ENCODE measurements at regions not wholly inside any gene's neighbourhood (a gene's known extent, or its start where the extent isn't known, plus 50 kb on each side); places are given as distances from the start of the nearest gene placed in this dataset.
"Not testable (repeated sequence)": the region's sequence is repeated elsewhere in the genome, so short reads cannot be mapped to it uniquely, and the experiment has no call there.

GRCh38 chr4:62512271-62512670, 1312.1 kb downstream of the ADGRL3 start:
- no peak for DNase-seq

- no peak for DNase-seq
These were observed 1310.1 kb downstream of the ADGRL3 start for GRCh38 chr4:62510228-62510627.

DNA sequence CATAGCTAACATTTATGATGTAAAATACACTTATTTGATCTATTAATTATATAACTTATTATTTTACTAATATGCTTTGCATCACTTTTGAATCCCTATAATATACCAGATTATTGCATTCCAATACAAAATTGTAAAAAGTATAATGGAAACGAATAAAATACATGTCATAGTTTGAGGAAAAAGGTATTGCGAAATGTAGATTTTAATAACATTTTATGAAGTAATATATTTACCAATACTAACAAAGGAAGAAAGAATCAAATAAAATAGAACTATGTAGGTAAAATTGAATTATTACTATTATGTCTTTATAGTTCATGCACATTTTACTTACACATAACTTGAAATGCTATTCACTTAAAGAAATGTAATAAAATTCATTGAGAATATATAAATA, 1300.2 kb downstream of the ADGRL3 start:
- DNase-seq: no peak

- no peak for DNase-seq
These were observed 1294.9 kb downstream of the ADGRL3 start for GRCh38 chr4:62495032-62495431.

- not testable (repeated sequence) for DNase-seq
These were observed 1291.6 kb downstream of the ADGRL3 start for GRCh38 chr4:62491756-62492155.

DNA sequence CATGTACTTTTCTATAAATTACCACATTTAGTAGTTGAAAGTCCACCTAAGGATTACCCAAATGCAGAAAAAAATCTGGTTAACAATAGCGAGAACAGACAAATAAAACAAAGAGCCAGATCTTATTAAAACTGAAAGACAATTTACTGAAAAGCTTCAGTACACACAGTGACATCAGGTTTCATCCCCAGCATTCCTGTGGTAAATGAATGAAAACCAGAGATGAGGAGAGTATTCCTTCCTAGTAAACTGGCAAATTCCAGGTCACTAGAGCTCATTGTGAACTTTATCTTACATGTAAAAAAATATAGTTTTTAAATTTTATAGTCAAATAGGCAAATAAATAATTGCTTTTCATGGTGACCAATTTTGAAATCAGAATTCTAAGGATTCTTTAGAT, 1290.5 kb downstream of the ADGRL3 start:
- DNase-seq: no peak

GRCh38 chr4:62487016-62487415, 1286.9 kb downstream of the ADGRL3 start:
- DNase-seq: no peak

DNA sequence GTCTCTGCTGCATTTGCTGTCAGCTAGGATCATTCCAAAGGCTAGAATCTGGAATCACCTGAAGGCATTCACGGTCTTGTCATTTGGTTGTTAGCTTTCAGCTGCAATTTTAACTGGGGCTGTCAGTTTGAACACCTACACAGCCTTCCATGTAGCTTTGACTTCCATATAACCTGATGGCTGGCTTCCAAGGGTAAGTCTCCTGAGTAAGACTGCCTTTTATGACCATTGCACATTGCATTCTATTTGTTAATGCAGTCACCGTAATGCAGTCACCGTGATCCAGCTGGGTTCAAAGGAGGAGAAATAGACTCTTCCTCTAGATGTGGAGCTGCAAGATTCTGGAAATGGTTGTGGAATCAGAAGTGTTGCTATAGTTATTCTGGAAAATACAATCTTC, 1284.2 kb downstream of the ADGRL3 start:
- no peak for DNase-seq

GRCh38 chr4:62482355-62482754, 1282.2 kb downstream of the ADGRL3 start:
- no peak for DNase-seq

- DNase-seq: no peak
These were observed 1275.5 kb downstream of the ADGRL3 start for GRCh38 chr4:62475596-62475995.

DNA sequence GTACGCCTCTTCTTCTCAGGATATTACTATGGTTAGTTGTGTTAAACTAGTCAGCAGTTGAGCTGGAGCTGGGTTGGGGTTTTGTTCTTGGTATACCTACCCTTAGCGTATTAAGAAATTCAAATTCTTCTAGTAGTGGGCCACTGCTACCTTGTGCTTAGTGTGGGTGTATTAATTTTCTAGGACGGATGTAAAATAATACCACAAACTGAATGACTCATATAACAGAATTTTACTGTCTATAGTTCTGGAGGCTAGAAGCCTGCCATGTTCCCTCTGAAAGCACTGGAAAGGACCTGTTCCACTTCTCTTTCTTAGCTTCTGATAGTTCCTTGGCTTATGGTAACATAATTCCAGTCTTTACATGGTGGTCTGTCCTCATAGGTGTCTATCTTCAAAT, 1274.7 kb downstream of the ADGRL3 start:
- no peak for DNase-seq

- no peak for DNase-seq
These were observed 1270.9 kb downstream of the ADGRL3 start for GRCh38 chr4:62471021-62471420.

- no peak for DNase-seq
These were observed 1270.4 kb downstream of the ADGRL3 start for GRCh38 chr4:62470421-62470983.

GRCh38 chr4:62470020-62470419, 1269.9 kb downstream of the ADGRL3 start:
- no peak for DNase-seq

DNA sequence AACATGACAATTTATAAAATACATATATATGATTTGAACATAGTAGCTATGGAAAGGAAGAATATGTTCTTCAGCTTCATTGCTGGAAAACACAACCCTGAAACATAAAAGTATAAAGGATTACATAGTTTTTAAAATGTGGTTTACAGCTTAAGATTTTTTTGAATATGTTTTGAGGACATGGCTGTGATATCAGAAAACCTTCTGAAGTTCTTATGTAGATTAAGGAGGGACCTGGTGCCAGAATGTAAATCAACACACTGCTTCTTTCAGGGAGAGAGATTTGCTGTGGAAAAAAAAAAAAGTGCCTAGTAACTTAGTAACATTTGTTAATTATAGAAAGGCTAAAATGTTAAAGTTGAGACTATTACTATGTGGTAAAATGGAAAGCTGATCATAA, 1261.8 kb downstream of the ADGRL3 start:
- no peak for DNase-seq

GRCh38 chr4:62460329-62460728, 1260.2 kb downstream of the ADGRL3 start:
- no peak for DNase-seq

GRCh38 chr4:62457356-62457755, 1257.2 kb downstream of the ADGRL3 start:
- DNase-seq: no peak

GRCh38 chr4:62455871-62456270, 1255.7 kb downstream of the ADGRL3 start:
- DNase-seq: no peak

GRCh38 chr4:62454535-62454934, 1254.4 kb downstream of the ADGRL3 start:
- DNase-seq: no peak

DNA sequence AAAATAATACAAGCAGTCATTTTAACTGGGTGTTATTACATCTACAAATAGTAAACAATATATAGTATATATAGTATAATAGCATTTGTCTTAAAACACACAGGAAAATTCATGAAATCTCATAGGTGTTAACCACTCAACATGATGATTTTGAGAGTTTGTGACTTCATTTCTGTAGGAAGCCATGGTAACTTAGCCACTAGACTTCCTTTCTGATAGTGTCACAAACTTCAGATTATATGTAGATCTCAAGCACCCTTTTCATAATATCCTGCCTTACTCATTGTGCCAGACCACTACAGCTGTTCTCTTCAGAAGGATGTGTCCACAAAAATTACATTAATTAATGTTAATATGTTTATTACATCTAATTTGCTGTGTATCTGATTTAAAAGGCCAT, 1250.6 kb downstream of the ADGRL3 start:
- DNase-seq: no peak

DNA sequence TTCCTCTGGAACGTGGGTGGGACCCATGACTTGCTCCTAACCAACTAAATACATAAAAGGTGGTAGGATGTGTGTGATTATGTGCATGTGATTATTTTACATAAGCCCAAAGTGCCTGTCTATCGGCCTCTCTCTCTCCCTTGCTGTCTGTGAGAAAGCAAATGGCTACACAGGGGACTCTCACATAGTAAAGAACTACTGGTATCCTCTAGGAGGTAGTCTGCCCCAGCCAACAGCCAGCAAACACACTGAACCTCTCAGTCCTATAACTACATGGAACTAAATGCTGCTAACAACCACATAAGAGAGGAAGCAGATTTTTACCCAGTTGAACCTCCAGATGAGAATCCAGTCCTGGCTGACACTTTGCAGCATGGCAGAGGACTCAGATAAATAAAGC, 1249.4 kb downstream of the ADGRL3 start:
- DNase-seq: no peak

DNA sequence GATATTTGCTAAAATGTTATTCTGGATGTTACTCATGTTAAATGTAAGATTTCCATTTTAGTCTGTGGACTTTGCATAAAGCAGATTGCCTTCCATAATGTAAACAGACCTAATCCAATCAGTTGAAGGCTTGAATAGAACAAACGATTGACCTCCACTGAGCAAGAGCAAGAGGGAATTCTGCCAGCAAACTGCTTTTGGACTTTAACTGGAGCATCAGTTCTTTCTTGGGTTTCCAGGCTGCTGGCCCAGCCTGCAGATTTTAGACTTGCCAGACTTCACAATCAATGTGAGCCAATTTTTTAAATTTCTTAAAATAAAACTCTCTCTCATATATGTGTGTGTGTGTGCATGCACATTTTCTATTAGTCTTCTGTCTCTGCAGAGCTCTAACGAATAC, 1248.8 kb downstream of the ADGRL3 start:
- no peak for DNase-seq

GRCh38 chr4:62439051-62439450, 1238.9 kb downstream of the ADGRL3 start:
- no peak for DNase-seq

DNA sequence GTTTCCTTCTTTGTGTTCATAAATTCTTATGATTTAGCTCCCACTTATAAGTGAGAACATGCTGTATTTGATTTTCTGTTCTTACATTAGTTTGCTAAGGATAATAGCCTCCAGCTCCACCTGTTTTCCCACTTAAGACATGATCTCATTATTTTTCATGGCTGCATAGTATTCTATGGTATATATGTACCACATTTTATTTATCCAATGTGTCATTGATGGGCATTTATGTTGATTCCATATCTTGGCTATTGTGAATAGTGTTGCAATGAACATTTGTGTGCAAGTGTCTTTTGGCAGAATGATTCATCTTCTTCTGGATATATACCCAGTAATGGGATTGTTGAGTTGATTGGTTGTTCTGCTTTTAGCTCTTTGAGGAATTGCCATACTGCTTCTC, 1234.8 kb downstream of the ADGRL3 start:
- no peak for DNase-seq

- DNase-seq: peak; percentile 2
These were observed 1231.5 kb downstream of the ADGRL3 start for GRCh38 chr4:62431513-62432231.

All from NK-92 treated with Interleukin-12 subunit alpha and Interleukin-12 subunit beta, amount 100 ng/mL, for 24 hours (cell line).